K562 (cell line): ENCODE measurements at regions not wholly inside any gene's neighbourhood (a gene's known extent, or its start where the extent isn't known, plus 50 kb on each side); places are given as distances from the start of the nearest gene placed in this dataset.

ENCODE experiments used
- BCL6 ChIP-seq: fragments of 250-450 bp; sonication (Bioruptor Pico); IDR thresholded peaks from 2 replicates; pipeline ENCODE4 v1.4.0; 2020
- CUX1 ChIP-seq: fragments of 200-800 bp; sonication (Bioruptor generic); IDR thresholded peaks from 2 replicates; pipeline ENCODE4 v1.6.1; 2016; ENCODE audit warnings: missing genetic modification characterization, missing compliant biosample characterization
- ETV1 ChIP-seq: fragments of 450-650 bp; conservative IDR thresholded peaks from 2 replicates; pipeline ENCODE4 v1.6.1; 2016; ENCODE audit warnings: missing genetic modification characterization, control low read depth, low read depth, missing compliant biosample characterization
- KHSRP ChIP-seq: fragments of 450-650 bp; IDR thresholded peaks from 2 replicates; pipeline ENCODE4 v1.6.1; 2017
- KLF10 ChIP-seq: fragments of 250-450 bp; sonication (Bioruptor Pico); IDR thresholded peaks from 2 replicates; pipeline ENCODE4 v1.6.1; 2021; ENCODE audit warnings: matching md5 sums
- KLF6 ChIP-seq: fragments of 250-450 bp; sonication (Bioruptor Pico); IDR thresholded peaks from 2 replicates; pipeline ENCODE4 v1.4.0; 2020; ENCODE audit warnings: mild to moderate bottlenecking, moderate library complexity, borderline replicate concordance
- MCM7 ChIP-seq, 2 experiments: fragments of 450-650 bp; IDR thresholded peaks; 2 replicates each; pipeline ENCODE4 v1.6.1; 2016 to 2018
- MECOM ChIP-seq: fragments of 250-450 bp; sonication (Bioruptor Pico); IDR thresholded peaks from 2 replicates; pipeline ENCODE4 v1.8.0; 2022; ENCODE audit warnings: inconsistent platforms
- MTF1 ChIP-seq: fragments of 250-450 bp; sonication (Bioruptor Pico); IDR thresholded peaks from 2 replicates; pipeline ENCODE4 v1.9.0; 2021; ENCODE audit warnings: moderate library complexity, mild to moderate bottlenecking, inconsistent platforms, borderline replicate concordance
- NFXL1 ChIP-seq: fragments of 450-650 bp; formaldehyde crosslinking; IDR thresholded peaks from 2 replicates; pipeline ENCODE4 v1.4.0; 2021; ENCODE audit warnings: mild to moderate bottlenecking
- NR1H2 ChIP-seq: sonication (generic); formaldehyde crosslinking; IDR thresholded peaks from 2 replicates; pipeline ENCODE4 v1.4.0; 2020; ENCODE audit warnings: mild to moderate bottlenecking, missing genetic modification reagents
- OTX1 ChIP-seq: fragments of 450-650 bp; formaldehyde crosslinking; IDR thresholded peaks from 2 replicates; pipeline ENCODE4 v1.4.0; 2022; ENCODE audit warnings: mild to moderate bottlenecking
- PBX2 ChIP-seq, 2 experiments: IDR thresholded peaks in 1 of 2; conservative IDR thresholded peaks in 1 of 2; 2 replicates each; pipeline ENCODE4 v1.6.1; 2016; ENCODE audit warnings: low read depth in 2 of 2, mild to moderate bottlenecking in 1 of 2, missing compliant biosample characterization in 1 of 2, missing genetic modification characterization in 1 of 2, moderate library complexity in 1 of 2
- TAF7 ChIP-seq: fragments of 450-650 bp; IDR thresholded peaks from 2 replicates; pipeline ENCODE4 v1.6.1; 2016; ENCODE audit warnings: missing genetic modification characterization, missing compliant biosample characterization
- TEAD1 ChIP-seq, 2 experiments: fragments of 450-650 bp in 1 of 2; sonication (generic) in 1 of 2; formaldehyde crosslinking; IDR thresholded peaks; 2 replicates each; pipeline versions ENCODE4 v1.4.0 to v1.8.0; 2020 to 2022; ENCODE audit warnings: mild to moderate bottlenecking in 2 of 2, missing genetic modification reagents in 1 of 2
- ZBTB12 ChIP-seq: fragments of 250-450 bp; sonication (Bioruptor Pico); IDR thresholded peaks from 2 replicates; pipeline ENCODE4 v1.4.0; 2020
- ZEB2 ChIP-seq: fragments of 450-650 bp; IDR thresholded peaks from 2 replicates; pipeline ENCODE4 v1.6.1; 2016
- ZNF175 ChIP-seq: fragments of 200-800 bp; sonication (Bioruptor generic); IDR thresholded peaks from 2 replicates; pipeline ENCODE4 v1.6.1; 2016; ENCODE audit warnings: low read depth, mild to moderate bottlenecking, missing genetic modification characterization, missing compliant biosample characterization
- ZNF583 ChIP-seq: fragments of 250-450 bp; sonication (Bioruptor Pico); IDR thresholded peaks from 2 replicates; pipeline ENCODE4 v1.4.0; 2020
- TF ChIP-seq, protein P1 (sequence below), 3 experiments: fragments of 200-800 bp in 1 of 3; sonication (Bioruptor generic) in 1 of 3; sonication (generic) in 1 of 3; formaldehyde crosslinking in 1 of 3; IDR thresholded peaks; 2 replicates each; pipeline versions ENCODE4 v1.6.1 to v1.8.0; 2016 to 2022; ENCODE audit warnings: mild to moderate bottlenecking in 2 of 3, missing compliant biosample characterization in 2 of 3, missing genetic modification characterization in 2 of 3, missing genetic modification reagents in 1 of 3

DNA sequence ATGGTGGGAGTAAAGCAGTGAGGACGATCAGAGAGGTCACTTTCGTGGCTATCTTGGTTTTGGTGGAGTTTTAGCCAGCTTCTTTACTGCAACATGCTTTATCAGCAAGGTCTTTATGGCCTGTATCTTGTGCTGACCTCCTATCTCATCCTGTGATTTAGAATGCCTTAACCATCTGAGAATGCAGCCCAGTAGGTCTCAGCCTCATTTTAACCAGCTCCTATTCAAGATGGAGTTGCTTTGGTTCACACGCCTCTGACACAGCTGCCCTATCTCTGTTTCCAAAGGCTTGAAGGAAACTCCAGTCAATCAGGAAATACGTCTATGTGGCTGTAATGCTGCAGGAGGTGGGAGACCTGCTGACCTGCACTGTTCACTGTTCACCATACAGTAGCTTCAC, 146.1 kb upstream of the POGK start (continued):
- TF ChIP-seq ZBTB12 (CRISPR knock-in tag), result peak; percentile 62; the same call in 1 of the 2 replicates
- TF ChIP-seq, protein P1, sequence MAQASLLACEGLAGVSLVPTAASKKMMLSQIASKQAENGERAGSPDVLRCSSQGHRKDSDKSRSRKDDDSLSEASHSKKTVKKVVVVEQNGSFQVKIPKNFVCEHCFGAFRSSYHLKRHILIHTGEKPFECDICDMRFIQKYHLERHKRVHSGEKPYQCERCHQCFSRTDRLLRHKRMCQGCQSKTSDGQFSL (CRISPR knock-in tag; IDR thresholded peaks at IDR 0.05), result no peak
- TF ChIP-seq, protein P1 (tag; IDR thresholded peaks at IDR 0.05), result peak in 1 of 2 experiments; percentile 88; a peak in 2 of 4 replicates
- 0 out of 2 replicates have a peak, but pooled peaks have one; percentile 66 for TF ChIP-seq KLF10 (CRISPR knock-in tag)
- no peak for TF ChIP-seq MCM7 (IDR thresholded peaks at IDR 0.05)
- TF ChIP-seq ZNF583 (CRISPR knock-in tag), result peak; percentile 93
- TF ChIP-seq ZEB2, result no peak
- TF ChIP-seq ETV1, result peak; percentile 55
- TF ChIP-seq NFXL1 (CRISPR knock-in tag), result peak; percentile 85; the same call in 1 of the 2 replicates
- TF ChIP-seq OTX1 (CRISPR knock-in tag), result 0 out of 2 replicates have a peak, but pooled peaks have one; percentile 42
- no peak for TF ChIP-seq KHSRP
- TF ChIP-seq NR1H2 (CRISPR knock-in tag), result no peak
- peak; percentile 80 for TF ChIP-seq TAF7 (tag)
- TF ChIP-seq TEAD1 (CRISPR knock-in tag; IDR thresholded peaks at IDR 0.05), result peak in 1 of 2 experiments; percentile 94; a peak in 2 of 4 replicates
- peak; percentile 85 for TF ChIP-seq MECOM (CRISPR knock-in tag)
- peak; percentile 87; the same call in 1 of the 2 replicates for TF ChIP-seq CUX1 (CRISPR knock-in tag)
- TF ChIP-seq ZNF175 (CRISPR knock-in tag), result peak; percentile 94
- TF ChIP-seq PBX2 (CRISPR knock-in tag; IDR thresholded peaks at IDR 0.05; ENCODE audit: low read depth), result no peak
- TF ChIP-seq PBX2 (tag; conservative IDR thresholded peaks at IDR 0.05; ENCODE audit: low read depth), result peak; percentile 69
- TF ChIP-seq KLF6 (CRISPR knock-in tag), result peak; percentile 97
- TF ChIP-seq MTF1 (CRISPR knock-in tag), result no peak
- no peak; the same call in 1 of the 2 replicates for TF ChIP-seq BCL6
